GM08714 (cell line): ENCODE measurements at regions not wholly inside any gene's neighbourhood (a gene's known extent, or its start where the extent isn't known, plus 50 kb on each side); places are given as distances from the start of the nearest gene placed in this dataset.
"Not testable (repeated sequence)": the region's sequence is repeated elsewhere in the genome, so short reads cannot be mapped to it uniquely, and the experiment has no call there.

Experiments used
- H3K4me3 ChIP-seq: fragments of 200-500 bp; sonication (Bioruptor generic); 2 replicates; pipeline ENCODE4 v1.5.1; 2014; ENCODE audit warnings: mild to moderate bottlenecking, low read length, inconsistent platforms
- ZNF274 ChIP-seq: IDR thresholded peaks from 2 replicates; pipeline ENCODE4 v1.6.1; 2012; ENCODE audit warnings: mild to moderate bottlenecking, low read depth, low read length

GRCh38 chr2:236643480-236643879, 73.9 kb downstream of the ACKR3 start:
- TF ChIP-seq ZNF274 = no peak
- H3K4me3 ChIP-seq = no peak overlapping the region

- no peak for TF ChIP-seq ZNF274
- no peak overlapping the region for H3K4me3 ChIP-seq
These were observed 74.4 kb downstream of the ACKR3 start for GRCh38 chr2:236644067-236644466.

- H3K4me3 ChIP-seq = no peak overlapping the region
- no peak for TF ChIP-seq ZNF274
These were observed 74.9 kb downstream of the ACKR3 start for GRCh38 chr2:236644502-236644911.

GRCh38 chr2:236645141-236645540, 75.5 kb downstream of the ACKR3 start:
- H3K4me3 ChIP-seq = not testable (repeated sequence)

- no peak for TF ChIP-seq ZNF274
- H3K4me3 ChIP-seq = no peak overlapping the region
These were observed 76.8 kb downstream of the ACKR3 start for GRCh38 chr2:236646441-236646840.

- no peak for TF ChIP-seq ZNF274
- H3K4me3 ChIP-seq = no peak overlapping the region
These were observed 77.2 kb downstream of the ACKR3 start for GRCh38 chr2:236646871-236647270.

GRCh38 chr2:236647621-236648020, 78.0 kb downstream of the ACKR3 start:
- no peak overlapping the region for H3K4me3 ChIP-seq
- no peak for TF ChIP-seq ZNF274

- no peak for TF ChIP-seq ZNF274
- H3K4me3 ChIP-seq = no peak overlapping the region
These were observed 84.2 kb downstream of the ACKR3 start for GRCh38 chr2:236653863-236654262.

- TF ChIP-seq ZNF274 = no peak
These were observed 84.9 kb downstream of the ACKR3 start for GRCh38 chr2:236654496-236654895.

GRCh38 chr2:236656166-236656565, 86.5 kb downstream of the ACKR3 start:
- no peak for TF ChIP-seq ZNF274
- no peak overlapping the region for H3K4me3 ChIP-seq

More at GRCh38 chr2:236654496-236654895, 84.9 kb downstream of the ACKR3 start:
- no peak overlapping the region for H3K4me3 ChIP-seq

- no peak overlapping the region for H3K4me3 ChIP-seq
- TF ChIP-seq ZNF274 = no peak
These were observed 87.1 kb downstream of the ACKR3 start for GRCh38 chr2:236656721-236657120.

GRCh38 chr2:236657215-236657614, 87.6 kb downstream of the ACKR3 start:
- H3K4me3 ChIP-seq = no peak overlapping the region
- no peak for TF ChIP-seq ZNF274

GRCh38 chr2:236657801-236658200, 88.2 kb downstream of the ACKR3 start:
- TF ChIP-seq ZNF274 = no peak

GRCh38 chr2:236658974-236659757, 89.5 kb downstream of the ACKR3 start:
- no peak for TF ChIP-seq ZNF274
- no peak overlapping the region for H3K4me3 ChIP-seq

More at GRCh38 chr2:236657801-236658200, 88.2 kb downstream of the ACKR3 start:
- no peak overlapping the region for H3K4me3 ChIP-seq

- H3K4me3 ChIP-seq = no peak overlapping the region
- TF ChIP-seq ZNF274 = no peak
These were observed 90.1 kb downstream of the ACKR3 start for GRCh38 chr2:236659758-236660150.
